OCI-LY7 (cell line): ENCODE measurements at regions not wholly inside any gene's neighbourhood (a gene's known extent, or its start where the extent isn't known, plus 50 kb on each side); places are given as distances from the start of the nearest gene placed in this dataset.

Experiments used
- BruUV-seq: library from RNA; stranded (reverse); fragments of 400-500 nt; replicated peaks from 2 replicates; lab custom pipeline; 2021; lab: Mats Ljungman, UMichigan
- CTCF ChIA-PET: fragments of 300-600 bp; sonication (Branson Sonifier 250); formaldehyde crosslinking; loops from one replicate; lab custom pipeline; 2022; ENCODE audit warnings: antibody characterized with exemption; ENCODE audit not compliant: unreplicated experiment; lab: Charles Lee
- POLR2A ChIA-PET: fragments of 300-600 bp; sonication (Branson Sonifier 250); formaldehyde crosslinking; loops from one replicate; lab custom pipeline; 2022; ENCODE audit warnings: antibody characterized with exemption; lab: Charles Lee
- DNase-seq: peaks from one replicate; pipeline ENCODE4 v3.0.0-alpha.2; 2015; ENCODE audit warnings: low spot score
- H2AFZ ChIP-seq: fragments of 200-600 bp; sonication (generic), shearing (Covaris generic); 2 replicates; pipeline ENCODE4 v1.6.1; 2014; ENCODE audit warnings: mild to moderate bottlenecking, antibody characterized with exemption, low read length, moderate library complexity
- H3K27ac ChIP-seq: fragments of 200-600 bp; sonication (generic); 2 replicates; pipeline ENCODE4 v1.5.1; 2014; ENCODE audit warnings: mixed run types, low read depth, mild to moderate bottlenecking, moderate library complexity, low read length, inconsistent platforms; ENCODE audit not compliant: poor library complexity, severe bottlenecking
- H3K36me3 ChIP-seq: fragments of 200-600 bp; sonication (generic); 2 replicates; pipeline ENCODE4 v1.6.1; 2014; ENCODE audit warnings: mild to moderate bottlenecking, antibody characterized with exemption, low read length, moderate library complexity, mixed read lengths; ENCODE audit not compliant: insufficient read depth
- H3K4me1 ChIP-seq: fragments of 200-600 bp; sonication (generic); 2 replicates; pipeline ENCODE4 v1.5.1; 2014; ENCODE audit warnings: mild to moderate bottlenecking, low read length; ENCODE audit not compliant: insufficient read depth, poor library complexity, severe bottlenecking
- H3K4me2 ChIP-seq: fragments of 200-600 bp; sonication (generic); 2 replicates; pipeline ENCODE4 v1.6.1; 2014; ENCODE audit warnings: mild to moderate bottlenecking, low read length
- H3K4me3 ChIP-seq: fragments of 200-600 bp; sonication (generic); 2 replicates; pipeline ENCODE4 v1.5.1; 2014; ENCODE audit warnings: mild to moderate bottlenecking, low read depth, low read length; ENCODE audit not compliant: poor library complexity, severe bottlenecking
- H3K79me2 ChIP-seq: fragments of 200-600 bp; sonication (generic); 2 replicates; pipeline ENCODE4 v1.6.1; 2016; ENCODE audit warnings: low read depth, mild to moderate bottlenecking, low read length, moderate library complexity, mixed read lengths; ENCODE audit not compliant: insufficient read depth
- H3K9me2 ChIP-seq: fragments of 200-600 bp; sonication (generic); 2 replicates; pipeline ENCODE4 v1.6.1; 2016; ENCODE audit warnings: mild to moderate bottlenecking, low read length, mixed read lengths; ENCODE audit not compliant: insufficient read depth
- H3K9me3 ChIP-seq: fragments of 200-600 bp; sonication (generic); 2 replicates; pipeline ENCODE4 v1.6.1; 2014; ENCODE audit warnings: mild to moderate bottlenecking, mixed run types, low read length, mixed read lengths
- H4K20me1 ChIP-seq: fragments of 200-600 bp; sonication (generic); 2 replicates; pipeline ENCODE4 v1.6.1; 2014; ENCODE audit warnings: mild to moderate bottlenecking, antibody characterized with exemption, low read length, moderate library complexity, mixed read lengths; ENCODE audit not compliant: insufficient read depth
- EZH2phosphoT487 ChIP-seq: fragments of 200-600 bp; sonication (generic); IDR thresholded peaks from 2 replicates; pipeline ENCODE4 v1.6.1; 2018; ENCODE audit warnings: low read depth, borderline replicate concordance, mild to moderate bottlenecking, mixed run types, antibody characterized with exemption, low read length, moderate library complexity, mixed read lengths
- intact Hi-C: fragments of 100-400 bp; cut with micrococcal nuclease; formaldehyde crosslinking; loops from one replicate; pipeline ENCODE4 v1.10.0; 2022; ENCODE audit not compliant: unreplicated experiment
- TF ChIP-seq, protein P1 (sequence below): fragments of 200-600 bp; sonication (generic); conservative IDR thresholded peaks from 2 replicates; pipeline ENCODE4 v1.5.1; 2014; ENCODE audit warnings: mild to moderate bottlenecking, antibody characterized with exemption, low read length, moderate library complexity, mixed read lengths

GRCh38 chr19:30169196-30169900, 202.8 kb upstream of the ZNF536 start:
- no peak for TF ChIP-seq EZH2phosphoT487
- TF ChIP-seq, protein P1, sequence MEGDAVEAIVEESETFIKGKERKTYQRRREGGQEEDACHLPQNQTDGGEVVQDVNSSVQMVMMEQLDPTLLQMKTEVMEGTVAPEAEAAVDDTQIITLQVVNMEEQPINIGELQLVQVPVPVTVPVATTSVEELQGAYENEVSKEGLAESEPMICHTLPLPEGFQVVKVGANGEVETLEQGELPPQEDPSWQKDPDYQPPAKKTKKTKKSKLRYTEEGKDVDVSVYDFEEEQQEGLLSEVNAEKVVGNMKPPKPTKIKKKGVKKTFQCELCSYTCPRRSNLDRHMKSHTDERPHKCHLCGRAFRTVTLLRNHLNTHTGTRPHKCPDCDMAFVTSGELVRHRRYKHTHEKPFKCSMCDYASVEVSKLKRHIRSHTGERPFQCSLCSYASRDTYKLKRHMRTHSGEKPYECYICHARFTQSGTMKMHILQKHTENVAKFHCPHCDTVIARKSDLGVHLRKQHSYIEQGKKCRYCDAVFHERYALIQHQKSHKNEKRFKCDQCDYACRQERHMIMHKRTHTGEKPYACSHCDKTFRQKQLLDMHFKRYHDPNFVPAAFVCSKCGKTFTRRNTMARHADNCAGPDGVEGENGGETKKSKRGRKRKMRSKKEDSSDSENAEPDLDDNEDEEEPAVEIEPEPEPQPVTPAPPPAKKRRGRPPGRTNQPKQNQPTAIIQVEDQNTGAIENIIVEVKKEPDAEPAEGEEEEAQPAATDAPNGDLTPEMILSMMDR: no peak
- Histone ChIP-seq H3K9me2 (no peaks in the 10 kb centered on the region), H2AFZ (no peak overlapping the region), H3K9me3 (no peaks in the 10 kb centered on the region), H3K36me3 (no peaks in the 10 kb centered on the region), H4K20me1 (no peaks in the 10 kb centered on the region), H3K4me1 (no peaks in the 10 kb centered on the region), H3K79me2 (no peaks in the 10 kb centered on the region), H3K4me3 (no peak overlapping the region), H3K27ac (no peak overlapping the region), H3K4me2 (no peak overlapping the region)
- BruUV-seq: no TSS peak
- no peak for DNase-seq
- ChIA-PET POLR2A (interaction anchor here (0.6 kb wide), 1 partner anchor 116 kb away, joined by 3 read pairs; no protein-coding TSS in a partner anchor), CTCF (no interaction called here)
- intact Hi-C loops: no loop called here

- ChIA-PET POLR2A (no interaction called here), CTCF (no interaction called here)
- H3K4me3 ChIP-seq: no peak overlapping the region
- H2AFZ ChIP-seq: no peak overlapping the region
- no peak for DNase-seq
- TF ChIP-seq, protein P1: no peak
- TF ChIP-seq EZH2phosphoT487: no peak
- H3K9me2 ChIP-seq: no peaks in the 10 kb centered on the region
- no peaks in the 10 kb centered on the region for H3K4me1 ChIP-seq
- H3K4me2 ChIP-seq: no peak overlapping the region
- H3K79me2 ChIP-seq: no peaks in the 10 kb centered on the region
- intact Hi-C loops: no loop called here
- H3K36me3 ChIP-seq: no peaks in the 10 kb centered on the region
- no peak overlapping the region for H3K27ac ChIP-seq
- H3K9me3 ChIP-seq: no peaks in the 10 kb centered on the region
- no peaks in the 10 kb centered on the region for H4K20me1 ChIP-seq
- BruUV-seq: no TSS peak
These were observed 202.1 kb upstream of the ZNF536 start for GRCh38 chr19:30170081-30170480.

- ChIA-PET POLR2A (no interaction called here), CTCF (no interaction called here)
- H3K79me2 ChIP-seq: no peaks in the 10 kb centered on the region
- H3K4me2 ChIP-seq: no peak overlapping the region
- no peaks in the 10 kb centered on the region for H3K36me3 ChIP-seq
- H2AFZ ChIP-seq: no peak overlapping the region
- BruUV-seq: no TSS peak
- no peaks in the 10 kb centered on the region for H3K4me1 ChIP-seq
- H4K20me1 ChIP-seq: no peaks in the 10 kb centered on the region
- DNase-seq: no peak
- intact Hi-C loops: no loop called here
- no peak overlapping the region for H3K27ac ChIP-seq
- no peak overlapping the region for H3K4me3 ChIP-seq
- no peaks in the 10 kb centered on the region for H3K9me3 ChIP-seq
- no peaks in the 10 kb centered on the region for H3K9me2 ChIP-seq
- no peak for TF ChIP-seq EZH2phosphoT487
- TF ChIP-seq, protein P1: no peak
These were observed 201.6 kb upstream of the ZNF536 start for GRCh38 chr19:30170495-30171137.
